Activated naive CD4-positive, alpha-beta T cell treated with anti-CD3 and anti-CD28 coated beads, Interleukin-2, amount 50 U/mL, for 24 hours (primary cell): ENCODE measurements at regions not wholly inside any gene's neighbourhood (a gene's known extent, or its start where the extent isn't known, plus 50 kb on each side); places are given as distances from the start of the nearest gene placed in this dataset.

Experiments used
- H3K27ac Mint-ChIP-seq: one replicate; pipeline ENCODE4 v1.8.0; 2021; ENCODE audit warnings: mild to moderate bottlenecking, mixed read lengths
- H3K27me3 Mint-ChIP-seq: one replicate; pipeline ENCODE4 v1.8.0; 2021; ENCODE audit warnings: mixed read lengths
- H3K36me3 Mint-ChIP-seq: one replicate; pipeline ENCODE4 v1.8.0; 2021; ENCODE audit warnings: mixed read lengths
- H3K4me1 Mint-ChIP-seq: one replicate; pipeline ENCODE4 v1.8.0; 2021; ENCODE audit warnings: mixed read lengths
- H3K4me3 Mint-ChIP-seq: one replicate; pipeline ENCODE4 v1.8.0; 2021; ENCODE audit warnings: mild to moderate bottlenecking, mixed read lengths
- H3K9me3 Mint-ChIP-seq: one replicate; pipeline ENCODE4 v1.8.0; 2021; ENCODE audit warnings: mixed read lengths

GRCh38 chr2:53103679-53104078 is 663.9 kb upstream of the CHAC2 start:
- Mint-ChIP-seq H3K36me3 (no peaks in the 10 kb centered on the region), H3K4me3 (no peak overlapping the region), H3K9me3 (peaks cover 9% of the 10 kb centered on the region), H3K27ac (no peak overlapping the region), H3K27me3 (no peaks in the 10 kb centered on the region), H3K4me1 (no peaks in the 10 kb centered on the region)

- no peaks in the 10 kb centered on the region for H3K9me3 Mint-ChIP-seq
- H3K27ac Mint-ChIP-seq = no peak overlapping the region
- H3K4me3 Mint-ChIP-seq = no peak overlapping the region
- H3K27me3 Mint-ChIP-seq = no peaks in the 10 kb centered on the region
- no peaks in the 10 kb centered on the region for H3K36me3 Mint-ChIP-seq
- no peaks in the 10 kb centered on the region for H3K4me1 Mint-ChIP-seq
Observed at GRCh38 chr2:53098696-53099078, 668.9 kb upstream of the CHAC2 start.

GRCh38 chr2:53096351-53096750 is 671.3 kb upstream of the CHAC2 start:
- Mint-ChIP-seq H3K36me3 (no peaks in the 10 kb centered on the region), H3K27me3 (no peaks in the 10 kb centered on the region), H3K9me3 (peaks cover 3% of the 10 kb centered on the region), H3K4me1 (no peaks in the 10 kb centered on the region), H3K4me3 (no peak overlapping the region), H3K27ac (no peak overlapping the region)

- Mint-ChIP-seq H3K27me3 (no peaks in the 10 kb centered on the region), H3K4me1 (no peaks in the 10 kb centered on the region), H3K36me3 (no peaks in the 10 kb centered on the region), H3K9me3 (peaks cover 3% of the 10 kb centered on the region), H3K4me3 (no peak overlapping the region), H3K27ac (no peak overlapping the region)
Observed at GRCh38 chr2:53095664-53096063, 671.9 kb upstream of the CHAC2 start.

GRCh38 chr2:53095227-53095626 is 672.4 kb upstream of the CHAC2 start:
- Mint-ChIP-seq H3K4me1 (no peaks in the 10 kb centered on the region), H3K4me3 (no peak overlapping the region), H3K36me3 (no peaks in the 10 kb centered on the region), H3K27ac (no peak overlapping the region), H3K27me3 (no peaks in the 10 kb centered on the region), H3K9me3 (peaks cover 3% of the 10 kb centered on the region)

- H3K4me1 Mint-ChIP-seq = no peaks in the 10 kb centered on the region
- no peaks in the 10 kb centered on the region for H3K36me3 Mint-ChIP-seq
- H3K27ac Mint-ChIP-seq = no peak overlapping the region
- H3K9me3 Mint-ChIP-seq = peaks cover 3% of the 10 kb centered on the region
- no peaks in the 10 kb centered on the region for H3K27me3 Mint-ChIP-seq
- no peak overlapping the region for H3K4me3 Mint-ChIP-seq
Observed at GRCh38 chr2:53093355-53093754, 674.2 kb upstream of the CHAC2 start.

- Mint-ChIP-seq H3K36me3 (no peaks in the 10 kb centered on the region), H3K4me3 (no peak overlapping the region), H3K9me3 (peaks cover 3% of the 10 kb centered on the region), H3K27me3 (no peaks in the 10 kb centered on the region), H3K4me1 (no peaks in the 10 kb centered on the region), H3K27ac (no peak overlapping the region)
Observed at GRCh38 chr2:53091183-53091582, 676.4 kb upstream of the CHAC2 start.

GRCh38 chr2:53087874-53088461 is 679.6 kb upstream of the CHAC2 start:
- Mint-ChIP-seq H3K4me1 (no peaks in the 10 kb centered on the region), H3K36me3 (no peaks in the 10 kb centered on the region), H3K9me3 (peaks cover 4% of the 10 kb centered on the region), H3K27ac (no peak overlapping the region), H3K4me3 (no peak overlapping the region), H3K27me3 (no peaks in the 10 kb centered on the region)

GRCh38 chr2:53087262-53087873 is 680.2 kb upstream of the CHAC2 start:
- Mint-ChIP-seq H3K4me1 (no peaks in the 10 kb centered on the region), H3K27me3 (no peaks in the 10 kb centered on the region), H3K4me3 (no peak overlapping the region), H3K36me3 (no peaks in the 10 kb centered on the region), H3K9me3 (peaks cover 7% of the 10 kb centered on the region), H3K27ac (no peak overlapping the region)

GRCh38 chr2:53077413-53077812 is 690.2 kb upstream of the CHAC2 start:
- Mint-ChIP-seq H3K27me3 (peaks cover 1% of the 10 kb centered on the region), H3K4me1 (no peaks in the 10 kb centered on the region), H3K36me3 (no peaks in the 10 kb centered on the region)

GRCh38 chr2:53075760-53076159 is 691.8 kb upstream of the CHAC2 start:
- Mint-ChIP-seq H3K9me3 (peaks cover 12% of the 10 kb centered on the region), H3K4me3 (no peak overlapping the region), H3K27ac (no peak overlapping the region)

More at GRCh38 chr2:53077413-53077812, 690.2 kb upstream of the CHAC2 start:
- Mint-ChIP-seq H3K9me3 (peaks cover 15% of the 10 kb centered on the region), H3K27ac (no peak overlapping the region), H3K4me3 (no peak overlapping the region)

GRCh38 chr2:53067533-53067932 is 700.1 kb upstream of the CHAC2 start:
- no peaks in the 10 kb centered on the region for H3K9me3 Mint-ChIP-seq
- no peak overlapping the region for H3K4me3 Mint-ChIP-seq
- no peaks in the 10 kb centered on the region for H3K36me3 Mint-ChIP-seq
- H3K27me3 Mint-ChIP-seq = no peaks in the 10 kb centered on the region
- H3K27ac Mint-ChIP-seq = no peak overlapping the region
- H3K4me1 Mint-ChIP-seq = no peaks in the 10 kb centered on the region

More at GRCh38 chr2:53075760-53076159, 691.8 kb upstream of the CHAC2 start:
- Mint-ChIP-seq H3K36me3 (no peaks in the 10 kb centered on the region), H3K27me3 (peaks cover 1% of the 10 kb centered on the region), H3K4me1 (no peaks in the 10 kb centered on the region)

- Mint-ChIP-seq H3K36me3 (no peaks in the 10 kb centered on the region), H3K4me3 (no peak overlapping the region)
Observed at GRCh38 chr2:53067056-53067455, 700.5 kb upstream of the CHAC2 start.

GRCh38 chr2:53064154-53064553 is 703.5 kb upstream of the CHAC2 start:
- Mint-ChIP-seq H3K27ac (no peak overlapping the region), H3K4me3 (no peak overlapping the region), H3K27me3 (no peaks in the 10 kb centered on the region), H3K4me1 (no peaks in the 10 kb centered on the region), H3K36me3 (no peaks in the 10 kb centered on the region), H3K9me3 (no peaks in the 10 kb centered on the region)

More at GRCh38 chr2:53067056-53067455, 700.5 kb upstream of the CHAC2 start:
- H3K4me1 Mint-ChIP-seq = no peaks in the 10 kb centered on the region
- H3K9me3 Mint-ChIP-seq = no peaks in the 10 kb centered on the region
- H3K27ac Mint-ChIP-seq = no peak overlapping the region
- no peaks in the 10 kb centered on the region for H3K27me3 Mint-ChIP-seq

- Mint-ChIP-seq H3K36me3 (no peaks in the 10 kb centered on the region), H3K27me3 (no peaks in the 10 kb centered on the region), H3K9me3 (no peaks in the 10 kb centered on the region), H3K4me3 (no peak overlapping the region), H3K4me1 (no peaks in the 10 kb centered on the region), H3K27ac (no peak overlapping the region)
Observed at GRCh38 chr2:53058526-53058925, 709.1 kb upstream of the CHAC2 start.

GRCh38 chr2:53053937-53054336 is 713.7 kb upstream of the CHAC2 start:
- H3K4me3 Mint-ChIP-seq = no peak overlapping the region
- no peaks in the 10 kb centered on the region for H3K4me1 Mint-ChIP-seq
- H3K27ac Mint-ChIP-seq = no peak overlapping the region
- H3K27me3 Mint-ChIP-seq = no peaks in the 10 kb centered on the region
- no peaks in the 10 kb centered on the region for H3K9me3 Mint-ChIP-seq
- no peaks in the 10 kb centered on the region for H3K36me3 Mint-ChIP-seq

- Mint-ChIP-seq H3K27ac (no peak overlapping the region), H3K4me1 (no peaks in the 10 kb centered on the region), H3K36me3 (no peaks in the 10 kb centered on the region), H3K4me3 (no peak overlapping the region), H3K9me3 (no peaks in the 10 kb centered on the region), H3K27me3 (no peaks in the 10 kb centered on the region)
Observed at GRCh38 chr2:53051157-53051556, 716.4 kb upstream of the CHAC2 start.
